ENCODE measurements at regions not wholly inside any gene's neighbourhood (a gene's known extent, or its start where the extent isn't known, plus 50 kb on each side); places are given as distances from the start of the nearest gene placed in this dataset.

GRCh38 chr17:72253597-72253996, 132.8 kb downstream of the SOX9 start:
- ChIA-PET POLR2A (no interaction called here), CTCF (no interaction called here)
- H3K4me1 ChIP-seq: no peaks in the 10 kb centered on the region
- intact Hi-C loops (cut with micrococcal nuclease; ENCODE audit: unreplicated experiment): no loop called here
- no peaks in the 10 kb centered on the region for H3K36me3 ChIP-seq (ENCODE audit: control insufficient read depth, insufficient read depth, low read length)
- H3K9me3 Mint-ChIP-seq (ENCODE audit: unreplicated experiment): no peaks in the 10 kb centered on the region
- no peaks in the 10 kb centered on the region for H3K27me3 ChIP-seq (replicated peaks; ENCODE audit: control insufficient read depth, insufficient read depth, low read length)
- no peak overlapping the region for H3K27ac Mint-ChIP-seq (ENCODE audit: unreplicated experiment)
- H3K4me3 ChIP-seq (ENCODE audit: low read depth, low read length): no peak overlapping the region
- no TSS peak for BruUV-seq (replicated peaks)
- DNase-seq: no peak
- no peak for TF ChIP-seq CTCF (IDR thresholded peaks at IDR 0.05; ENCODE audit: insufficient read depth in 1 of 2, low read depth in 1 of 2, low read length in 1 of 2, severe bottlenecking in 1 of 2, unreplicated experiment in 1 of 2)
- H3K27me3 Mint-ChIP-seq (ENCODE audit: insufficient read depth, unreplicated experiment): peaks cover 3% of the 10 kb centered on the region
- H3K4me1 Mint-ChIP-seq (ENCODE audit: low read depth, unreplicated experiment): no peaks in the 10 kb centered on the region
- no peak overlapping the region for H3K4me3 Mint-ChIP-seq (ENCODE audit: unreplicated experiment)
- no peaks in the 10 kb centered on the region; the same call in 1 of the 2 replicates for H3K9me3 ChIP-seq
- H3K36me3 Mint-ChIP-seq (ENCODE audit: insufficient read depth, unreplicated experiment): no peaks in the 10 kb centered on the region

- H3K27me3 ChIP-seq (replicated peaks; ENCODE audit: control insufficient read depth, insufficient read depth, low read length): no peaks in the 10 kb centered on the region
- no peak for TF ChIP-seq CTCF (IDR thresholded peaks at IDR 0.05; ENCODE audit: insufficient read depth in 1 of 2, low read depth in 1 of 2, low read length in 1 of 2, severe bottlenecking in 1 of 2, unreplicated experiment in 1 of 2)
- no peak overlapping the region for H3K4me3 Mint-ChIP-seq (ENCODE audit: unreplicated experiment)
- intact Hi-C loops (cut with micrococcal nuclease; ENCODE audit: unreplicated experiment): no loop called here
- H3K27ac Mint-ChIP-seq (ENCODE audit: unreplicated experiment): no peak overlapping the region
- H3K27me3 Mint-ChIP-seq (ENCODE audit: insufficient read depth, unreplicated experiment): peaks cover 3% of the 10 kb centered on the region
- no peaks in the 10 kb centered on the region; the same call in 1 of the 2 replicates for H3K9me3 ChIP-seq
- no TSS peak for BruUV-seq (replicated peaks)
- DNase-seq: no peak
- no peaks in the 10 kb centered on the region for H3K36me3 ChIP-seq (ENCODE audit: control insufficient read depth, insufficient read depth, low read length)
- no peaks in the 10 kb centered on the region for H3K4me1 ChIP-seq
- ChIA-PET CTCF (no interaction called here), POLR2A (no interaction called here)
- H3K36me3 Mint-ChIP-seq (ENCODE audit: insufficient read depth, unreplicated experiment): no peaks in the 10 kb centered on the region
- no peak overlapping the region for H3K4me3 ChIP-seq (ENCODE audit: low read depth, low read length)
- H3K4me1 Mint-ChIP-seq (ENCODE audit: low read depth, unreplicated experiment): no peaks in the 10 kb centered on the region
- no peaks in the 10 kb centered on the region for H3K9me3 Mint-ChIP-seq (ENCODE audit: unreplicated experiment)
Observed at GRCh38 chr17:72254808-72255449, 134.1 kb downstream of the SOX9 start.

GRCh38 chr17:72255481-72255880, 134.7 kb downstream of the SOX9 start:
- no peaks in the 10 kb centered on the region for H3K27me3 ChIP-seq (replicated peaks; ENCODE audit: control insufficient read depth, insufficient read depth, low read length)
- no peak for DNase-seq
- CTCF ChIA-PET: no interaction called here
- no peaks in the 10 kb centered on the region for H3K9me3 Mint-ChIP-seq (ENCODE audit: unreplicated experiment)
- H3K36me3 Mint-ChIP-seq (ENCODE audit: insufficient read depth, unreplicated experiment): no peaks in the 10 kb centered on the region
- no peak for TF ChIP-seq CTCF (IDR thresholded peaks at IDR 0.05; ENCODE audit: insufficient read depth in 1 of 2, low read depth in 1 of 2, low read length in 1 of 2, severe bottlenecking in 1 of 2, unreplicated experiment in 1 of 2)
- H3K4me3 ChIP-seq (ENCODE audit: low read depth, low read length): no peak overlapping the region
- POLR2A ChIA-PET: no interaction called here
- H3K27me3 Mint-ChIP-seq (ENCODE audit: insufficient read depth, unreplicated experiment): peaks cover 3% of the 10 kb centered on the region
- intact Hi-C loops (cut with micrococcal nuclease; ENCODE audit: unreplicated experiment): no loop called here
- no peak overlapping the region for H3K27ac Mint-ChIP-seq (ENCODE audit: unreplicated experiment)
- no TSS peak for BruUV-seq (replicated peaks)
- H3K9me3 ChIP-seq: no peaks in the 10 kb centered on the region; the same call in 1 of the 2 replicates
- H3K36me3 ChIP-seq (ENCODE audit: control insufficient read depth, insufficient read depth, low read length): no peaks in the 10 kb centered on the region
- no peaks in the 10 kb centered on the region for H3K4me1 Mint-ChIP-seq (ENCODE audit: low read depth, unreplicated experiment)
- H3K4me1 ChIP-seq: no peaks in the 10 kb centered on the region
- H3K4me3 Mint-ChIP-seq (ENCODE audit: unreplicated experiment): no peak overlapping the region

All from Caco-2 (cell line).